HepG2 (cell line): ENCODE measurements at regions not wholly inside any gene's neighbourhood (a gene's known extent, or its start where the extent isn't known, plus 50 kb on each side); places are given as distances from the start of the nearest gene placed in this dataset.

Experiments used
- CEBPB ChIP-seq: IDR thresholded peaks from 2 replicates; pipeline ENCODE4 v1.6.1; 2011; ENCODE audit warnings: low read depth, low read length, improper control_type of control experiment, borderline replicate concordance
- HMG20A ChIP-seq: IDR thresholded peaks from 2 replicates; pipeline ENCODE4 v1.6.1; 2016; ENCODE audit warnings: borderline replicate concordance
- KDM4B ChIP-seq: sonication (generic); formaldehyde crosslinking; IDR thresholded peaks from 2 replicates; pipeline ENCODE4 v1.4.0; 2020; ENCODE audit warnings: missing genetic modification reagents
- MTA1 ChIP-seq: sonication (generic); formaldehyde crosslinking; IDR thresholded peaks from 2 replicates; pipeline ENCODE4 v1.4.0; 2020; ENCODE audit warnings: missing genetic modification reagents, mild to moderate bottlenecking, borderline replicate concordance
- MTF2 ChIP-seq: sonication (generic); formaldehyde crosslinking; IDR thresholded peaks from 2 replicates; pipeline ENCODE4 v1.5.0; 2020; ENCODE audit warnings: missing genetic modification reagents, borderline replicate concordance
- SAP130 ChIP-seq: IDR thresholded peaks from 2 replicates; pipeline ENCODE4 v1.6.1; 2016; ENCODE audit warnings: low read depth
- SOX6 ChIP-seq, 2 experiments: fragments of 450-650 bp in 1 of 2; sonication (generic) in 1 of 2; formaldehyde crosslinking in 1 of 2; IDR thresholded peaks; 2 replicates each; pipeline versions ENCODE4 v1.4.0 to v1.6.1; 2017 to 2020; ENCODE audit warnings: antibody characterized with exemption in 1 of 2, mild to moderate bottlenecking in 1 of 2, missing genetic modification reagents in 1 of 2
- ZBTB7A ChIP-seq: sonication (generic); formaldehyde crosslinking; IDR thresholded peaks from 2 replicates; pipeline ENCODE4 v1.8.0; 2022; ENCODE audit warnings: mild to moderate bottlenecking, missing genetic modification reagents
- ZNF121 ChIP-seq: sonication (generic); formaldehyde crosslinking; IDR thresholded peaks from 2 replicates; pipeline ENCODE4 v1.5.0; 2020; ENCODE audit warnings: mild to moderate bottlenecking, missing genetic modification reagents
- ZNF205 ChIP-seq: IDR thresholded peaks from 2 replicates; pipeline ENCODE4 v1.6.1; 2018; ENCODE audit warnings: missing biosample characterization, missing genetic modification reagents
- ZNF329 ChIP-seq: sonication (generic); formaldehyde crosslinking; IDR thresholded peaks from 2 replicates; pipeline ENCODE4 v1.9.0; 2021; ENCODE audit warnings: low read depth, mild to moderate bottlenecking, missing genetic modification reagents
- ZNF687 ChIP-seq: sonication (generic); formaldehyde crosslinking; IDR thresholded peaks from 2 replicates; pipeline ENCODE4 v1.5.1; 2020; ENCODE audit warnings: mild to moderate bottlenecking, missing genetic modification reagents, moderate library complexity
- TF ChIP-seq, protein P1 (sequence below): sonication (generic); formaldehyde crosslinking; IDR thresholded peaks from 2 replicates; pipeline ENCODE4 v1.4.0; 2020; ENCODE audit warnings: low read depth, missing genetic modification reagents
- TF ChIP-seq, protein P2 (sequence below): IDR thresholded peaks from 2 replicates; pipeline ENCODE4 v1.6.1; 2016; ENCODE audit warnings: missing genetic modification reagents, missing compliant biosample characterization
- TF ChIP-seq, protein P3 (sequence below): sonication (generic); formaldehyde crosslinking; conservative IDR thresholded peaks from 2 replicates; pipeline ENCODE4 v1.4.0; 2020; ENCODE audit warnings: missing genetic modification reagents

- TF ChIP-seq, protein P1, sequence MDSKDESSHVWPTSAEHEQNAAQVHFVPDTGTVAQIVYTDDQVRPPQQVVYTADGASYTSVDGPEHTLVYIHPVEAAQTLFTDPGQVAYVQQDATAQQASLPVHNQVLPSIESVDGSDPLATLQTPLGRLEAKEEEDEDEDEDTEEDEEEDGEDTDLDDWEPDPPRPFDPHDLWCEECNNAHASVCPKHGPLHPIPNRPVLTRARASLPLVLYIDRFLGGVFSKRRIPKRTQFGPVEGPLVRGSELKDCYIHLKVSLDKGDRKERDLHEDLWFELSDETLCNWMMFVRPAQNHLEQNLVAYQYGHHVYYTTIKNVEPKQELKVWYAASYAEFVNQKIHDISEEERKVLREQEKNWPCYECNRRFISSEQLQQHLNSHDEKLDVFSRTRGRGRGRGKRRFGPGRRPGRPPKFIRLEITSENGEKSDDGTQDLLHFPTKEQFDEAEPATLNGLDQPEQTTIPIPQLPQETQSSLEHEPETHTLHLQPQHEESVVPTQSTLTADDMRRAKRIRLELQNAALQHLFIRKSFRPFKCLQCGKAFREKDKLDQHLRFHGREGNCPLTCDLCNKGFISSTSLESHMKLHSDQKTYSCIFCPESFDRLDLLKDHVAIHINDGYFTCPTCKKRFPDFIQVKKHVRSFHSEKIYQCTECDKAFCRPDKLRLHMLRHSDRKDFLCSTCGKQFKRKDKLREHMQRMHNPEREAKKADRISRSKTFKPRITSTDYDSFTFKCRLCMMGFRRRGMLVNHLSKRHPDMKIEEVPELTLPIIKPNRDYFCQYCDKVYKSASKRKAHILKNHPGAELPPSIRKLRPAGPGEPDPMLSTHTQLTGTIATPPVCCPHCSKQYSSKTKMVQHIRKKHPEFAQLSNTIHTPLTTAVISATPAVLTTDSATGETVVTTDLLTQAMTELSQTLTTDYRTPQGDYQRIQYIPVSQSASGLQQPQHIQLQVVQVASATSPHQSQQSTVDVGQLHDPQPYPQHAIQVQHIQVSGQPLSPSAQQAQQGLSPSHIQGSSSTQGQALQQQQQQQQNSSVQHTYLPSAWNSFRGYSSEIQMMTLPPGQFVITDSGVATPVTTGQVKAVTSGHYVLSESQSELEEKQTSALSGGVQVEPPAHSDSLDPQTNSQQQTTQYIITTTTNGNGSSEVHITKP (CRISPR knock-in tag): peak; percentile 51; the same call in 1 of the 2 replicates
- TF ChIP-seq, protein P2, sequence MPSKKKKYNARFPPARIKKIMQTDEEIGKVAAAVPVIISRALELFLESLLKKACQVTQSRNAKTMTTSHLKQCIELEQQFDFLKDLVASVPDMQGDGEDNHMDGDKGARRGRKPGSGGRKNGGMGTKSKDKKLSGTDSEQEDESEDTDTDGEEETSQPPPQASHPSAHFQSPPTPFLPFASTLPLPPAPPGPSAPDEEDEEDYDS (CRISPR knock-in tag): no peak; the same call in 1 of the 2 replicates
- TF ChIP-seq KDM4B: 0 out of 2 replicates have a peak, but pooled peaks have one; percentile 31
- TF ChIP-seq ZBTB7A (CRISPR knock-in tag): 0 out of 2 replicates have a peak, but pooled peaks have one; percentile 22
- TF ChIP-seq SOX6 (IDR thresholded peaks at IDR 0.05): no peak
- peak; percentile 25; the same call in 1 of the 2 replicates for TF ChIP-seq SOX6 (CRISPR knock-in tag; IDR thresholded peaks at IDR 0.05)
- peak; percentile 29; the same call in 1 of the 2 replicates for TF ChIP-seq ZNF687 (CRISPR knock-in tag)
- 0 out of 2 replicates have a peak, but pooled peaks have one; percentile 5 for TF ChIP-seq MTA1 (CRISPR knock-in tag)
- TF ChIP-seq, protein P3, sequence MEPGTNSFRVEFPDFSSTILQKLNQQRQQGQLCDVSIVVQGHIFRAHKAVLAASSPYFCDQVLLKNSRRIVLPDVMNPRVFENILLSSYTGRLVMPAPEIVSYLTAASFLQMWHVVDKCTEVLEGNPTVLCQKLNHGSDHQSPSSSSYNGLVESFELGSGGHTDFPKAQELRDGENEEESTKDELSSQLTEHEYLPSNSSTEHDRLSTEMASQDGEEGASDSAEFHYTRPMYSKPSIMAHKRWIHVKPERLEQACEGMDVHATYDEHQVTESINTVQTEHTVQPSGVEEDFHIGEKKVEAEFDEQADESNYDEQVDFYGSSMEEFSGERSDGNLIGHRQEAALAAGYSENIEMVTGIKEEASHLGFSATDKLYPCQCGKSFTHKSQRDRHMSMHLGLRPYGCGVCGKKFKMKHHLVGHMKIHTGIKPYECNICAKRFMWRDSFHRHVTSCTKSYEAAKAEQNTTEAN (CRISPR knock-in tag): peak; percentile 58; the same call in 1 of the 2 replicates
- TF ChIP-seq ZNF205 (CRISPR knock-in tag): 0 out of 2 replicates have a peak, but pooled peaks have one; percentile 37
- peak; percentile 95 for TF ChIP-seq CEBPB
- no peak for TF ChIP-seq MTF2 (CRISPR knock-in tag)
- TF ChIP-seq ZNF121 (CRISPR knock-in tag): no peak
- no peak for TF ChIP-seq ZNF329 (CRISPR knock-in tag)
- TF ChIP-seq SAP130: peak; percentile 51; the same call in 1 of the 2 replicates
- TF ChIP-seq HMG20A: no peak
Measured at GRCh38 chr22:22061085-22062077, 78.8 kb upstream of the TOP3B start (continued).
